GM23338 (cell line): ENCODE measurements at regions not wholly inside any gene's neighbourhood (a gene's known extent, or its start where the extent isn't known, plus 50 kb on each side); places are given as distances from the start of the nearest gene placed in this dataset.

Experiments used
- ATAC-seq: fragments of 200-7000 bp; cut with Tn5 transposase; 3 replicates; pipeline ENCODE4 v1.9.1; 2020
- DNase-seq: peaks from one replicate; pipeline ENCODE4 v3.0.0-alpha.2; 2015; ENCODE audit warnings: low spot score
- H2AFZ ChIP-seq: fragments of 200-600 bp; sonication (generic); 2 replicates; pipeline ENCODE4 v1.8.0; 2016; ENCODE audit warnings: antibody characterized with exemption, mild to moderate bottlenecking, moderate library complexity
- H3F3A ChIP-seq: fragments of 200-600 bp; sonication (generic); replicated peaks from 2 replicates; pipeline ENCODE4 v1.8.0; 2017; ENCODE audit warnings: antibody characterized with exemption, mixed run types, low read depth
- H3K27ac ChIP-seq: fragments of 200-600 bp; sonication (generic); 2 replicates; pipeline ENCODE4 v1.6.1; 2016; ENCODE audit warnings: low read depth
- H3K27me3 ChIP-seq: fragments of 200-600 bp; sonication (generic); 2 replicates; pipeline ENCODE4 v1.8.0; 2016; ENCODE audit warnings: mild to moderate bottlenecking, mixed run types, moderate library complexity; ENCODE audit not compliant: insufficient read depth
- H3K36me3 ChIP-seq: fragments of 200-600 bp; sonication (generic); 2 replicates; pipeline ENCODE4 v1.8.0; 2016; ENCODE audit warnings: mild to moderate bottlenecking; ENCODE audit not compliant: insufficient read depth
- H3K4me1 ChIP-seq: fragments of 200-600 bp; sonication (generic); 2 replicates; pipeline ENCODE4 v1.8.0; 2016; ENCODE audit warnings: mild to moderate bottlenecking, moderate library complexity; ENCODE audit not compliant: insufficient read depth
- H3K4me2 ChIP-seq: fragments of 200-600 bp; sonication (generic); 2 replicates; pipeline ENCODE4 v1.7.1; 2017; ENCODE audit warnings: mixed run types
- H3K4me3 ChIP-seq: fragments of 200-600 bp; sonication (generic); 2 replicates; pipeline ENCODE4 v1.6.1; 2016; ENCODE audit warnings: mixed run types
- H3K79me2 ChIP-seq: fragments of 200-600 bp; sonication (generic); replicated peaks from 2 replicates; pipeline ENCODE4 v1.8.0; 2017; ENCODE audit warnings: mild to moderate bottlenecking; ENCODE audit not compliant: insufficient read depth
- H3K9me2 ChIP-seq: fragments of 200-600 bp; sonication (generic); 2 replicates; pipeline ENCODE4 v1.8.0; 2017; ENCODE audit not compliant: insufficient read depth
- H4K20me1 ChIP-seq: fragments of 200-600 bp; sonication (generic); replicated peaks from 2 replicates; pipeline ENCODE4 v1.8.0; 2017; ENCODE audit warnings: mild to moderate bottlenecking; ENCODE audit not compliant: insufficient read depth
- H3K27ac Mint-ChIP-seq: 2 replicates; pipeline ENCODE4 v1.8.0; 2020; ENCODE audit warnings: inconsistent platforms, mild to moderate bottlenecking, moderate library complexity, mixed read lengths
- H3K27me3 Mint-ChIP-seq: 3 replicates; pipeline ENCODE4 v1.8.0; 2022; ENCODE audit warnings: low read depth, mild to moderate bottlenecking, moderate library complexity, mixed read lengths, inconsistent platforms; ENCODE audit not compliant: insufficient read depth, poor library complexity
- H3K36me3 Mint-ChIP-seq: 3 replicates; pipeline ENCODE4 v1.8.0; 2021; ENCODE audit warnings: low read depth, mild to moderate bottlenecking, inconsistent platforms, moderate library complexity, mixed read lengths
- H3K4me1 Mint-ChIP-seq: 3 replicates; pipeline ENCODE4 v1.8.0; 2020; ENCODE audit warnings: mild to moderate bottlenecking, inconsistent platforms, mixed read lengths
- H3K4me3 Mint-ChIP-seq: 3 replicates; pipeline ENCODE4 v1.8.0; 2021; ENCODE audit warnings: moderate library complexity, mild to moderate bottlenecking, inconsistent platforms, mixed read lengths
- H3K9me3 Mint-ChIP-seq: 3 replicates; pipeline ENCODE4 v1.8.0; 2020; ENCODE audit warnings: moderate library complexity, mild to moderate bottlenecking, inconsistent platforms, mixed read lengths
- CREB1 ChIP-seq: fragments of 250-450 bp; sonication (Bioruptor Pico); IDR thresholded peaks from 2 replicates; pipeline ENCODE4 v1.5.0; 2020; ENCODE audit warnings: low read depth, mild to moderate bottlenecking, moderate library complexity
- EZH2 ChIP-seq: fragments of 200-600 bp; sonication (generic); IDR thresholded peaks from one replicate; pipeline ENCODE4 v1.8.0; 2017; ENCODE audit warnings: antibody characterized with exemption, mild to moderate bottlenecking, low read depth; ENCODE audit not compliant: unreplicated experiment
- EZH2phosphoT487 ChIP-seq: fragments of 200-600 bp; sonication (generic); IDR thresholded peaks from one replicate; pipeline ENCODE4 v1.8.1; 2018; ENCODE audit warnings: antibody characterized with exemption; ENCODE audit not compliant: unreplicated experiment
- JUNB ChIP-seq: IDR thresholded peaks from one replicate; pipeline ENCODE4 v1.6.1; 2016; ENCODE audit warnings: antibody characterized with exemption; ENCODE audit not compliant: unreplicated experiment
- NANOG ChIP-seq: IDR thresholded peaks from 2 replicates; pipeline ENCODE4 v1.6.1; 2016; ENCODE audit warnings: antibody characterized with exemption, borderline replicate concordance
- POLR2AphosphoS5 ChIP-seq: IDR thresholded peaks from 2 replicates; pipeline ENCODE4 v1.6.1; 2016; ENCODE audit warnings: antibody characterized with exemption, low read depth
- STAT1 ChIP-seq: IDR thresholded peaks from one replicate; pipeline ENCODE4 v1.6.1; 2016; ENCODE audit warnings: antibody characterized with exemption; ENCODE audit not compliant: unreplicated experiment
- ZNF114 ChIP-seq: fragments of 250-450 bp; sonication (Bioruptor Pico); IDR thresholded peaks from 2 replicates; pipeline ENCODE4 v1.5.0; 2020; ENCODE audit warnings: mild to moderate bottlenecking, moderate library complexity
- ZNF331 ChIP-seq: fragments of 250-450 bp; sonication (Bioruptor Pico); IDR thresholded peaks from 2 replicates; pipeline ENCODE4 v1.5.0; 2020; ENCODE audit warnings: low read depth, mild to moderate bottlenecking, moderate library complexity
- TF ChIP-seq, protein P1 (sequence below): IDR thresholded peaks from 2 replicates; pipeline ENCODE4 v1.6.1; 2016; ENCODE audit warnings: antibody characterized with exemption
- TF ChIP-seq, protein P2 (sequence below): fragments of 250-450 bp; sonication (Bioruptor Pico); IDR thresholded peaks from 2 replicates; pipeline ENCODE4 v1.5.0; 2020; ENCODE audit warnings: mild to moderate bottlenecking, moderate library complexity
- TF ChIP-seq, protein P3 (sequence below): IDR thresholded peaks from one replicate; pipeline ENCODE4 v1.6.1; 2018; ENCODE audit warnings: antibody characterized with exemption; ENCODE audit not compliant: unreplicated experiment
- TF ChIP-seq, protein P4 (sequence below), 2 experiments: fragments of 200-600 bp in 1 of 2; sonication (generic) in 1 of 2; conservative IDR thresholded peaks; 2 replicates each; pipeline versions ENCODE4 v1.5.1 to v1.6.1; 2016 to 2017; ENCODE audit warnings: antibody characterized with exemption in 2 of 2, low read depth in 2 of 2, mild to moderate bottlenecking in 2 of 2, moderate library complexity in 1 of 2

DNA sequence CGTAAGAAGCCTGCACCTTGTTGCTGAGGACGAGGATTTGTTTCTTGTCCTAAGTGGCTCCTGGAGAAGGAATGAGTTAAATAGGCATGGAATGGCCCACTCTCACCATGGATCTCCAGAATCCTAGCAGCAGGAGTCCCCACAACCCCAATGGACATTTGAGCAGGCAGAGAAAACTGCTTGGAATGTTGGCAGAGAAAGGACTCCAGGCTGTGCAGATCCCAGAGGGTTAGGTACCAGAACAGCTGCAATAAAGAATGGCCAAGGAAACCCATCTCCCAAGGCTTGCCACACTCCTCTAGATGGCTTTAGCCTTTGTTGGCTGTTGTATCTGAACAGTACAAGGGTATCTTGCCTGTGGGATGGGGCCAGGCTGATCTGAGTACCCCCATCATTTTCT is 1415.7 kb upstream of the ADGRB3 start:
- TF ChIP-seq, protein P1, sequence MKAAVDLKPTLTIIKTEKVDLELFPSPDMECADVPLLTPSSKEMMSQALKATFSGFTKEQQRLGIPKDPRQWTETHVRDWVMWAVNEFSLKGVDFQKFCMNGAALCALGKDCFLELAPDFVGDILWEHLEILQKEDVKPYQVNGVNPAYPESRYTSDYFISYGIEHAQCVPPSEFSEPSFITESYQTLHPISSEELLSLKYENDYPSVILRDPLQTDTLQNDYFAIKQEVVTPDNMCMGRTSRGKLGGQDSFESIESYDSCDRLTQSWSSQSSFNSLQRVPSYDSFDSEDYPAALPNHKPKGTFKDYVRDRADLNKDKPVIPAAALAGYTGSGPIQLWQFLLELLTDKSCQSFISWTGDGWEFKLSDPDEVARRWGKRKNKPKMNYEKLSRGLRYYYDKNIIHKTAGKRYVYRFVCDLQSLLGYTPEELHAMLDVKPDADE = no peak
- TF ChIP-seq, protein P2, sequence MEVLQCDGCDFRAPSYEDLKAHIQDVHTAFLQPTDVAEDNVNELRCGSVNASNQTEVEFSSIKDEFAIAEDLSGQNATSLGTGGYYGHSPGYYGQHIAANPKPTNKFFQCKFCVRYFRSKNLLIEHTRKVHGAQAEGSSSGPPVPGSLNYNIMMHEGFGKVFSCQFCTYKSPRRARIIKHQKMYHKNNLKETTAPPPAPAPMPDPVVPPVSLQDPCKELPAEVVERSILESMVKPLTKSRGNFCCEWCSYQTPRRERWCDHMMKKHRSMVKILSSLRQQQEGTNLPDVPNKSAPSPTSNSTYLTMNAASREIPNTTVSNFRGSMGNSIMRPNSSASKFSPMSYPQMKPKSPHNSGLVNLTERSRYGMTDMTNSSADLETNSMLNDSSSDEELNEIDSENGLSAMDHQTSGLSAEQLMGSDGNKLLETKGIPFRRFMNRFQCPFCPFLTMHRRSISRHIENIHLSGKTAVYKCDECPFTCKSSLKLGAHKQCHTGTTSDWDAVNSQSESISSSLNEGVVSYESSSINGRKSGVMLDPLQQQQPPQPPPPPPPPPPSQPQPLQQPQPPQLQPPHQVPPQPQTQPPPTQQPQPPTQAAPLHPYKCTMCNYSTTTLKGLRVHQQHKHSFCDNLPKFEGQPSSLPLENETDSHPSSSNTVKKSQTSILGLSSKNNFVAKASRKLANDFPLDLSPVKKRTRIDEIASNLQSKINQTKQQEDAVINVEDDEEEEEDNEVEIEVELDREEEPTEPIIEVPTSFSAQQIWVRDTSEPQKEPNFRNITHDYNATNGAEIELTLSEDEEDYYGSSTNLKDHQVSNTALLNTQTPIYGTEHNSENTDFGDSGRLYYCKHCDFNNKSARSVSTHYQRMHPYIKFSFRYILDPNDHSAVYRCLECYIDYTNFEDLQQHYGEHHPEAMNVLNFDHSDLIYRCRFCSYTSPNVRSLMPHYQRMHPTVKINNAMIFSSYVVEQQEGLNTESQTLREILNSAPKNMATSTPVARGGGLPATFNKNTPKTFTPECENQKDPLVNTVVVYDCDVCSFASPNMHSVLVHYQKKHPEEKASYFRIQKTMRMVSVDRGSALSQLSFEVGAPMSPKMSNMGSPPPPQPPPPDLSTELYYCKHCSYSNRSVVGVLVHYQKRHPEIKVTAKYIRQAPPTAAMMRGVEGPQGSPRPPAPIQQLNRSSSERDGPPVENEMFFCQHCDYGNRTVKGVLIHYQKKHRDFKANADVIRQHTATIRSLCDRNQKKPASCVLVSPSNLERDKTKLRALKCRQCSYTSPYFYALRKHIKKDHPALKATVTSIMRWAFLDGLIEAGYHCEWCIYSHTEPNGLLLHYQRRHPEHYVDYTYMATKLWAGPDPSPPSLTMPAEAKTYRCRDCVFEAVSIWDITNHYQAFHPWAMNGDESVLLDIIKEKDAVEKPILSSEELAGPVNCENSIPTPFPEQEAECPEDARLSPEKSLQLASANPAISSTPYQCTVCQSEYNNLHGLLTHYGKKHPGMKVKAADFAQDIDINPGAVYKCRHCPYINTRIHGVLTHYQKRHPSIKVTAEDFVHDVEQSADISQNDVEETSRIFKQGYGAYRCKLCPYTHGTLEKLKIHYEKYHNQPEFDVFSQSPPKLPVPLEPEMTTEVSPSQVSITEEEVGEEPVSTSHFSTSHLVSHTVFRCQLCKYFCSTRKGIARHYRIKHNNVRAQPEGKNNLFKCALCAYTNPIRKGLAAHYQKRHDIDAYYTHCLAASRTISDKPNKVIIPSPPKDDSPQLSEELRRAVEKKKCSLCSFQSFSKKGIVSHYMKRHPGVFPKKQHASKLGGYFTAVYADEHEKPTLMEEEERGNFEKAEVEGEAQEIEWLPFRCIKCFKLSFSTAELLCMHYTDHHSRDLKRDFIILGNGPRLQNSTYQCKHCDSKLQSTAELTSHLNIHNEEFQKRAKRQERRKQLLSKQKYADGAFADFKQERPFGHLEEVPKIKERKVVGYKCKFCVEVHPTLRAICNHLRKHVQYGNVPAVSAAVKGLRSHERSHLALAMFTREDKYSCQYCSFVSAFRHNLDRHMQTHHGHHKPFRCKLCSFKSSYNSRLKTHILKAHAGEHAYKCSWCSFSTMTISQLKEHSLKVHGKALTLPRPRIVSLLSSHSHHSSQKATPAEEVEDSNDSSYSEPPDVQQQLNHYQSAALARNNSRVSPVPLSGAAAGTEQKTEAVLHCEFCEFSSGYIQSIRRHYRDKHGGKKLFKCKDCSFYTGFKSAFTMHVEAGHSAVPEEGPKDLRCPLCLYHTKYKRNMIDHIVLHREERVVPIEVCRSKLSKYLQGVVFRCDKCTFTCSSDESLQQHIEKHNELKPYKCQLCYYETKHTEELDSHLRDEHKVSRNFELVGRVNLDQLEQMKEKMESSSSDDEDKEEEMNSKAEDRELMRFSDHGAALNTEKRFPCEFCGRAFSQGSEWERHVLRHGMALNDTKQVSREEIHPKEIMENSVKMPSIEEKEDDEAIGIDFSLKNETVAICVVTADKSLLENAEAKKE (CRISPR knock-in tag) = no peak
- TF ChIP-seq JUNB (no peak), POLR2AphosphoS5 (no peak), STAT1 (no peak), ZNF331 (CRISPR knock-in tag) (no peak), NANOG (no peak), ZNF114 (CRISPR knock-in tag) (no peak), EZH2 (no peak), CREB1 (CRISPR knock-in tag) (no peak), EZH2phosphoT487 (no peak)
- TF ChIP-seq, protein P3, sequence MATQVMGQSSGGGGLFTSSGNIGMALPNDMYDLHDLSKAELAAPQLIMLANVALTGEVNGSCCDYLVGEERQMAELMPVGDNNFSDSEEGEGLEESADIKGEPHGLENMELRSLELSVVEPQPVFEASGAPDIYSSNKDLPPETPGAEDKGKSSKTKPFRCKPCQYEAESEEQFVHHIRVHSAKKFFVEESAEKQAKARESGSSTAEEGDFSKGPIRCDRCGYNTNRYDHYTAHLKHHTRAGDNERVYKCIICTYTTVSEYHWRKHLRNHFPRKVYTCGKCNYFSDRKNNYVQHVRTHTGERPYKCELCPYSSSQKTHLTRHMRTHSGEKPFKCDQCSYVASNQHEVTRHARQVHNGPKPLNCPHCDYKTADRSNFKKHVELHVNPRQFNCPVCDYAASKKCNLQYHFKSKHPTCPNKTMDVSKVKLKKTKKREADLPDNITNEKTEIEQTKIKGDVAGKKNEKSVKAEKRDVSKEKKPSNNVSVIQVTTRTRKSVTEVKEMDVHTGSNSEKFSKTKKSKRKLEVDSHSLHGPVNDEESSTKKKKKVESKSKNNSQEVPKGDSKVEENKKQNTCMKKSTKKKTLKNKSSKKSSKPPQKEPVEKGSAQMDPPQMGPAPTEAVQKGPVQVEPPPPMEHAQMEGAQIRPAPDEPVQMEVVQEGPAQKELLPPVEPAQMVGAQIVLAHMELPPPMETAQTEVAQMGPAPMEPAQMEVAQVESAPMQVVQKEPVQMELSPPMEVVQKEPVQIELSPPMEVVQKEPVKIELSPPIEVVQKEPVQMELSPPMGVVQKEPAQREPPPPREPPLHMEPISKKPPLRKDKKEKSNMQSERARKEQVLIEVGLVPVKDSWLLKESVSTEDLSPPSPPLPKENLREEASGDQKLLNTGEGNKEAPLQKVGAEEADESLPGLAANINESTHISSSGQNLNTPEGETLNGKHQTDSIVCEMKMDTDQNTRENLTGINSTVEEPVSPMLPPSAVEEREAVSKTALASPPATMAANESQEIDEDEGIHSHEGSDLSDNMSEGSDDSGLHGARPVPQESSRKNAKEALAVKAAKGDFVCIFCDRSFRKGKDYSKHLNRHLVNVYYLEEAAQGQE = no peak
- TF ChIP-seq, protein P4, sequence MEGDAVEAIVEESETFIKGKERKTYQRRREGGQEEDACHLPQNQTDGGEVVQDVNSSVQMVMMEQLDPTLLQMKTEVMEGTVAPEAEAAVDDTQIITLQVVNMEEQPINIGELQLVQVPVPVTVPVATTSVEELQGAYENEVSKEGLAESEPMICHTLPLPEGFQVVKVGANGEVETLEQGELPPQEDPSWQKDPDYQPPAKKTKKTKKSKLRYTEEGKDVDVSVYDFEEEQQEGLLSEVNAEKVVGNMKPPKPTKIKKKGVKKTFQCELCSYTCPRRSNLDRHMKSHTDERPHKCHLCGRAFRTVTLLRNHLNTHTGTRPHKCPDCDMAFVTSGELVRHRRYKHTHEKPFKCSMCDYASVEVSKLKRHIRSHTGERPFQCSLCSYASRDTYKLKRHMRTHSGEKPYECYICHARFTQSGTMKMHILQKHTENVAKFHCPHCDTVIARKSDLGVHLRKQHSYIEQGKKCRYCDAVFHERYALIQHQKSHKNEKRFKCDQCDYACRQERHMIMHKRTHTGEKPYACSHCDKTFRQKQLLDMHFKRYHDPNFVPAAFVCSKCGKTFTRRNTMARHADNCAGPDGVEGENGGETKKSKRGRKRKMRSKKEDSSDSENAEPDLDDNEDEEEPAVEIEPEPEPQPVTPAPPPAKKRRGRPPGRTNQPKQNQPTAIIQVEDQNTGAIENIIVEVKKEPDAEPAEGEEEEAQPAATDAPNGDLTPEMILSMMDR (conservative IDR thresholded peaks at IDR 0.05; ENCODE audit: low read depth in 2 of 2) = no peak
- Histone ChIP-seq H3K4me2 (no peak overlapping the region), H3K79me2 (no peaks in the 10 kb centered on the region), H3K4me3 (no peak overlapping the region), H3K4me1 (no peaks in the 10 kb centered on the region), H3K27me3 (no peaks in the 10 kb centered on the region), H2AFZ (no peak overlapping the region), H3K27ac (no peak overlapping the region), H3F3A (no peaks in the 10 kb centered on the region), H3K36me3 (no peaks in the 10 kb centered on the region), H4K20me1 (no peaks in the 10 kb centered on the region), H3K9me2 (no peaks in the 10 kb centered on the region)
- no peak overlapping the region for H3K27ac Mint-ChIP-seq
- H3K9me3 Mint-ChIP-seq = no peaks in the 10 kb centered on the region; the same call in 2 of the 3 replicates
- H3K4me3 Mint-ChIP-seq = no peak overlapping the region
- H3K27me3 Mint-ChIP-seq = no peaks in the 10 kb centered on the region
- H3K36me3 Mint-ChIP-seq = no peaks in the 10 kb centered on the region
- no peak for DNase-seq
- no peak for ATAC-seq
- H3K4me1 Mint-ChIP-seq = no peaks in the 10 kb centered on the region
